ENCODE measurements at regions not wholly inside any gene's neighbourhood (a gene's known extent, or its start where the extent isn't known, plus 50 kb on each side); places are given as distances from the start of the nearest gene placed in this dataset.
A peak's percentile ranks its signal among the peaks of the same experiment; 100 is the strongest.

GRCh38 chr13:80284290-80284689, 56.6 kb downstream of the SPRY2 start:
- no peaks in the 10 kb centered on the region for H3K36me3 ChIP-seq (ENCODE audit: insufficient read depth, low read length)
- no peaks in the 10 kb centered on the region for H3K4me1 ChIP-seq (ENCODE audit: insufficient read depth, low read length)
- H3K9me3 ChIP-seq (ENCODE audit: control insufficient read depth, insufficient read depth, low read length), result peaks cover 2% of the 10 kb centered on the region; the same call in 1 of the 2 replicates

GRCh38 chr13:80278706-80279105, 62.2 kb downstream of the SPRY2 start:
- H3K4me1 ChIP-seq (ENCODE audit: insufficient read depth, low read length), result peaks cover 17% of the 10 kb centered on the region
- no peaks in the 10 kb centered on the region for H3K36me3 ChIP-seq (ENCODE audit: insufficient read depth, low read length)
- no peak overlapping the region for H3K9ac ChIP-seq (ENCODE audit: low read depth, low read length)
- no peaks in the 10 kb centered on the region for H3K9me3 ChIP-seq (ENCODE audit: control insufficient read depth, insufficient read depth, low read length)

More at GRCh38 chr13:80284290-80284689, 56.6 kb downstream of the SPRY2 start:
- H3K9ac ChIP-seq (ENCODE audit: low read depth, low read length), result no peak overlapping the region

- Histone ChIP-seq H3K36me3 (ENCODE audit: insufficient read depth, low read length) (no peaks in the 10 kb centered on the region), H3K9ac (ENCODE audit: low read depth, low read length) (0 out of 2 replicates have a peak overlapping the region, but pooled peaks have one; percentile 13), H3K4me1 (ENCODE audit: insufficient read depth, low read length) (peaks cover 17% of the 10 kb centered on the region), H3K9me3 (ENCODE audit: control insufficient read depth, insufficient read depth, low read length) (no peaks in the 10 kb centered on the region)
Measured at GRCh38 chr13:80276371-80277289, 64.3 kb downstream of the SPRY2 start.

- Histone ChIP-seq H3K4me1 (ENCODE audit: insufficient read depth, low read length) (peaks cover 17% of the 10 kb centered on the region), H3K9me3 (ENCODE audit: control insufficient read depth, insufficient read depth, low read length) (0 out of 2 replicates have a peak, but pooled peaks cover 8% of the 10 kb centered on the region), H3K9ac (ENCODE audit: low read depth, low read length) (no peak overlapping the region)
Measured at GRCh38 chr13:80274643-80275042, 66.3 kb downstream of the SPRY2 start.

GRCh38 chr13:80273718-80274117, 67.2 kb downstream of the SPRY2 start:
- H3K9me3 ChIP-seq (ENCODE audit: control insufficient read depth, insufficient read depth, low read length), result 0 out of 2 replicates have a peak, but pooled peaks cover 8% of the 10 kb centered on the region
- H3K4me1 ChIP-seq (ENCODE audit: insufficient read depth, low read length), result peaks cover 17% of the 10 kb centered on the region
- no peaks in the 10 kb centered on the region for H3K36me3 ChIP-seq (ENCODE audit: insufficient read depth, low read length)
- no peak overlapping the region for H3K9ac ChIP-seq (ENCODE audit: low read depth, low read length)

More at GRCh38 chr13:80274643-80275042, 66.3 kb downstream of the SPRY2 start:
- H3K36me3 ChIP-seq (ENCODE audit: insufficient read depth, low read length), result no peaks in the 10 kb centered on the region

- Histone ChIP-seq H3K9ac (ENCODE audit: low read depth, low read length) (no peak overlapping the region), H3K4me1 (ENCODE audit: insufficient read depth, low read length) (no peaks in the 10 kb centered on the region), H3K36me3 (ENCODE audit: insufficient read depth, low read length) (no peaks in the 10 kb centered on the region), H3K9me3 (ENCODE audit: control insufficient read depth, insufficient read depth, low read length) (peaks cover 16% of the 10 kb centered on the region; the same call in 1 of the 2 replicates)
Measured at GRCh38 chr13:80265348-80265747, 75.6 kb downstream of the SPRY2 start.

- Histone ChIP-seq H3K4me1 (ENCODE audit: insufficient read depth, low read length) (no peaks in the 10 kb centered on the region), H3K36me3 (ENCODE audit: insufficient read depth, low read length) (no peaks in the 10 kb centered on the region), H3K9ac (ENCODE audit: low read depth, low read length) (no peak overlapping the region), H3K9me3 (ENCODE audit: control insufficient read depth, insufficient read depth, low read length) (peaks cover 15% of the 10 kb centered on the region; the same call in 1 of the 2 replicates)
Measured at GRCh38 chr13:80263745-80264513, 77.0 kb downstream of the SPRY2 start.

GRCh38 chr13:80262051-80262695, 78.8 kb downstream of the SPRY2 start:
- H3K4me1 ChIP-seq (ENCODE audit: insufficient read depth, low read length), result no peaks in the 10 kb centered on the region
- no peaks in the 10 kb centered on the region for H3K36me3 ChIP-seq (ENCODE audit: insufficient read depth, low read length)
- H3K9me3 ChIP-seq (ENCODE audit: control insufficient read depth, insufficient read depth, low read length), result peaks cover 15% of the 10 kb centered on the region; the same call in 1 of the 2 replicates
- no peak overlapping the region for H3K9ac ChIP-seq (ENCODE audit: low read depth, low read length)

GRCh38 chr13:80259159-80259558, 81.8 kb downstream of the SPRY2 start:
- H3K9ac ChIP-seq (ENCODE audit: low read depth, low read length), result no peak overlapping the region
- no peaks in the 10 kb centered on the region for H3K36me3 ChIP-seq (ENCODE audit: insufficient read depth, low read length)
- peaks cover 8% of the 10 kb centered on the region; the same call in 1 of the 2 replicates for H3K9me3 ChIP-seq (ENCODE audit: control insufficient read depth, insufficient read depth, low read length)
- H3K4me1 ChIP-seq (ENCODE audit: insufficient read depth, low read length), result no peaks in the 10 kb centered on the region

GRCh38 chr13:80256352-80256932, 84.5 kb downstream of the SPRY2 start:
- H3K9ac ChIP-seq (ENCODE audit: low read depth, low read length), result no peak overlapping the region
- no peaks in the 10 kb centered on the region for H3K36me3 ChIP-seq (ENCODE audit: insufficient read depth, low read length)
- H3K4me1 ChIP-seq (ENCODE audit: insufficient read depth, low read length), result no peaks in the 10 kb centered on the region
- H3K9me3 ChIP-seq (ENCODE audit: control insufficient read depth, insufficient read depth, low read length), result peaks cover 3% of the 10 kb centered on the region; the same call in 1 of the 2 replicates

- H3K9me3 ChIP-seq (ENCODE audit: control insufficient read depth, insufficient read depth, low read length), result peaks cover 3% of the 10 kb centered on the region; the same call in 1 of the 2 replicates
- no peak overlapping the region for H3K9ac ChIP-seq (ENCODE audit: low read depth, low read length)
- H3K4me1 ChIP-seq (ENCODE audit: insufficient read depth, low read length), result no peaks in the 10 kb centered on the region
- H3K36me3 ChIP-seq (ENCODE audit: insufficient read depth, low read length), result no peaks in the 10 kb centered on the region
Measured at GRCh38 chr13:80255946-80256345, 85.0 kb downstream of the SPRY2 start.

GRCh38 chr13:80251403-80251802, 89.5 kb downstream of the SPRY2 start:
- no peak overlapping the region for H3K9ac ChIP-seq (ENCODE audit: low read depth, low read length)
- H3K9me3 ChIP-seq (ENCODE audit: control insufficient read depth, insufficient read depth, low read length), result no peaks in the 10 kb centered on the region
- H3K36me3 ChIP-seq (ENCODE audit: insufficient read depth, low read length), result no peaks in the 10 kb centered on the region
- no peaks in the 10 kb centered on the region for H3K4me1 ChIP-seq (ENCODE audit: insufficient read depth, low read length)

GRCh38 chr13:80250213-80250810, 90.6 kb downstream of the SPRY2 start:
- no peaks in the 10 kb centered on the region for H3K9me3 ChIP-seq (ENCODE audit: control insufficient read depth, insufficient read depth, low read length)
- no peaks in the 10 kb centered on the region for H3K36me3 ChIP-seq (ENCODE audit: insufficient read depth, low read length)
- H3K4me1 ChIP-seq (ENCODE audit: insufficient read depth, low read length), result no peaks in the 10 kb centered on the region
- H3K9ac ChIP-seq (ENCODE audit: low read depth, low read length), result no peak overlapping the region

All from ES-I3 (cell line).